Ishikawa (cell line): ENCODE measurements at regions not wholly inside any gene's neighbourhood (a gene's known extent, or its start where the extent isn't known, plus 50 kb on each side); places are given as distances from the start of the nearest gene placed in this dataset.

Experiments
- CEBPB ChIP-seq: IDR thresholded peaks from 2 replicates; pipeline ENCODE4 v1.6.1; 2012
- EP300 ChIP-seq: IDR thresholded peaks from 2 replicates; pipeline ENCODE4 v1.6.1; 2012; ENCODE audit warnings: borderline replicate concordance
- YY1 ChIP-seq: IDR thresholded peaks from 2 replicates; pipeline ENCODE4 v1.6.1; 2012; ENCODE audit warnings: low read depth
- TF ChIP-seq, protein P1 (sequence below): IDR thresholded peaks from 2 replicates; pipeline ENCODE4 v1.6.1; 2012; ENCODE audit warnings: low read depth, mild to moderate bottlenecking
- TF ChIP-seq, protein P2 (sequence below): IDR thresholded peaks from 2 replicates; pipeline ENCODE4 v1.6.1; 2012
- TF ChIP-seq, protein P3 (sequence below): IDR thresholded peaks from 2 replicates; pipeline ENCODE4 v1.6.1; 2012

DNA sequence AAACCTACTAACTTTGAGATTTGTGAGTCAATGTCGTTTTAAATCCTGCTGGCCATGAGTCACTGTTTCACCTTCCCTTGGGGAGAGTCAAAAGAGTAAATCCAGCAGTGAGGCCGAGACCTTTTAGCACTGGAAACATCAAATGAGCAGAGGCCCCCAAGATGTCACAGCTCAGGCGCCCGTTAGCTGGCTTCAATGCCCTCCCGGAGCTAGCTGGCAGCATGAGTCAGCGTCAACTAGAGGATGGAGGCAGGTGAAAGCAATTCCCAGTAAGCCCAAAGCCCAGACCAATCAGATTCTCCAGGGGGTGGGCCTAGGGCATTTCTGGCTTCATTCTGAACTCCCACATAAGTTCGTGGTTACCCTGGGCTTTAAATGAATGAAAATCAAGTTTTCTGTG is 170.9 kb downstream of the CLCN4 start:
- no peak for TF ChIP-seq EP300
- no peak for TF ChIP-seq CEBPB
- TF ChIP-seq, protein P1, sequence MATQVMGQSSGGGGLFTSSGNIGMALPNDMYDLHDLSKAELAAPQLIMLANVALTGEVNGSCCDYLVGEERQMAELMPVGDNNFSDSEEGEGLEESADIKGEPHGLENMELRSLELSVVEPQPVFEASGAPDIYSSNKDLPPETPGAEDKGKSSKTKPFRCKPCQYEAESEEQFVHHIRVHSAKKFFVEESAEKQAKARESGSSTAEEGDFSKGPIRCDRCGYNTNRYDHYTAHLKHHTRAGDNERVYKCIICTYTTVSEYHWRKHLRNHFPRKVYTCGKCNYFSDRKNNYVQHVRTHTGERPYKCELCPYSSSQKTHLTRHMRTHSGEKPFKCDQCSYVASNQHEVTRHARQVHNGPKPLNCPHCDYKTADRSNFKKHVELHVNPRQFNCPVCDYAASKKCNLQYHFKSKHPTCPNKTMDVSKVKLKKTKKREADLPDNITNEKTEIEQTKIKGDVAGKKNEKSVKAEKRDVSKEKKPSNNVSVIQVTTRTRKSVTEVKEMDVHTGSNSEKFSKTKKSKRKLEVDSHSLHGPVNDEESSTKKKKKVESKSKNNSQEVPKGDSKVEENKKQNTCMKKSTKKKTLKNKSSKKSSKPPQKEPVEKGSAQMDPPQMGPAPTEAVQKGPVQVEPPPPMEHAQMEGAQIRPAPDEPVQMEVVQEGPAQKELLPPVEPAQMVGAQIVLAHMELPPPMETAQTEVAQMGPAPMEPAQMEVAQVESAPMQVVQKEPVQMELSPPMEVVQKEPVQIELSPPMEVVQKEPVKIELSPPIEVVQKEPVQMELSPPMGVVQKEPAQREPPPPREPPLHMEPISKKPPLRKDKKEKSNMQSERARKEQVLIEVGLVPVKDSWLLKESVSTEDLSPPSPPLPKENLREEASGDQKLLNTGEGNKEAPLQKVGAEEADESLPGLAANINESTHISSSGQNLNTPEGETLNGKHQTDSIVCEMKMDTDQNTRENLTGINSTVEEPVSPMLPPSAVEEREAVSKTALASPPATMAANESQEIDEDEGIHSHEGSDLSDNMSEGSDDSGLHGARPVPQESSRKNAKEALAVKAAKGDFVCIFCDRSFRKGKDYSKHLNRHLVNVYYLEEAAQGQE = no peak
- TF ChIP-seq, protein P2, sequence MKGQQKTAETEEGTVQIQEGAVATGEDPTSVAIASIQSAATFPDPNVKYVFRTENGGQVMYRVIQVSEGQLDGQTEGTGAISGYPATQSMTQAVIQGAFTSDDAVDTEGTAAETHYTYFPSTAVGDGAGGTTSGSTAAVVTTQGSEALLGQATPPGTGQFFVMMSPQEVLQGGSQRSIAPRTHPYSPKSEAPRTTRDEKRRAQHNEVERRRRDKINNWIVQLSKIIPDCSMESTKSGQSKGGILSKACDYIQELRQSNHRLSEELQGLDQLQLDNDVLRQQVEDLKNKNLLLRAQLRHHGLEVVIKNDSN = no peak
- TF ChIP-seq YY1 = no peak
- TF ChIP-seq, protein P3, sequence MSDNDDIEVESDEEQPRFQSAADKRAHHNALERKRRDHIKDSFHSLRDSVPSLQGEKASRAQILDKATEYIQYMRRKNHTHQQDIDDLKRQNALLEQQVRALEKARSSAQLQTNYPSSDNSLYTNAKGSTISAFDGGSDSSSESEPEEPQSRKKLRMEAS = no peak
